ENCODE measurements at regions not wholly inside any gene's neighbourhood (a gene's known extent, or its start where the extent isn't known, plus 50 kb on each side); places are given as distances from the start of the nearest gene placed in this dataset.

- Histone ChIP-seq H3K27ac (no peak overlapping the region), H3K27me3 (ENCODE audit: low read depth) (no peaks in the 10 kb centered on the region), H3K36me3 (no peaks in the 10 kb centered on the region), H3K9me3 (no peaks in the 10 kb centered on the region), H3K4me3 (no peak overlapping the region), H3K4me1 (no peaks in the 10 kb centered on the region)
- DNase-seq (no peak), ATAC-seq (no peak)
- intact Hi-C loops (cut with DNase I), result no loop called here
- TF ChIP-seq, protein P1, sequence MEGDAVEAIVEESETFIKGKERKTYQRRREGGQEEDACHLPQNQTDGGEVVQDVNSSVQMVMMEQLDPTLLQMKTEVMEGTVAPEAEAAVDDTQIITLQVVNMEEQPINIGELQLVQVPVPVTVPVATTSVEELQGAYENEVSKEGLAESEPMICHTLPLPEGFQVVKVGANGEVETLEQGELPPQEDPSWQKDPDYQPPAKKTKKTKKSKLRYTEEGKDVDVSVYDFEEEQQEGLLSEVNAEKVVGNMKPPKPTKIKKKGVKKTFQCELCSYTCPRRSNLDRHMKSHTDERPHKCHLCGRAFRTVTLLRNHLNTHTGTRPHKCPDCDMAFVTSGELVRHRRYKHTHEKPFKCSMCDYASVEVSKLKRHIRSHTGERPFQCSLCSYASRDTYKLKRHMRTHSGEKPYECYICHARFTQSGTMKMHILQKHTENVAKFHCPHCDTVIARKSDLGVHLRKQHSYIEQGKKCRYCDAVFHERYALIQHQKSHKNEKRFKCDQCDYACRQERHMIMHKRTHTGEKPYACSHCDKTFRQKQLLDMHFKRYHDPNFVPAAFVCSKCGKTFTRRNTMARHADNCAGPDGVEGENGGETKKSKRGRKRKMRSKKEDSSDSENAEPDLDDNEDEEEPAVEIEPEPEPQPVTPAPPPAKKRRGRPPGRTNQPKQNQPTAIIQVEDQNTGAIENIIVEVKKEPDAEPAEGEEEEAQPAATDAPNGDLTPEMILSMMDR (IDR thresholded peaks at IDR 0.05), result no peak
Observed at GRCh38 chr12:24285448-24285847, 336.0 kb upstream of the SOX5 start.

DNA sequence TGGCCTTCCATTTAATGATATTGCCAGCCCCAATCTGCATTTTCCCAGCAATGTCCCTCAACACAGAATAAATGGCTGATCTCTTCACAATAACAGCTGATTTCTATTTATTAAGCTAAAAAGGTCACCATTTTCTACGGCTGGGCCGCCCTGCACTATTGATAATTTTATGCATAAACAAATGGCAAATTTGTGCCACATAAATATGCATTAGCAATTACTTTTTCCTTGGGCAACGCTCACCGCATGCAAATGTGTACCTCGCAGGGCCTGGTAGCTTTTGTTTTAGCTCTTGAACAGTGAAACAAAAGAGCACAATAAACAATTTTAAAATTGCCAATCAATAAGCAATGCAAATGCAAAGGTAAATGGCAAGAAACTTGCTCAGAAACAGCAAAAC lies 331.9 kb upstream of the SOX5 start:
- no peaks in the 10 kb centered on the region for H3K27me3 ChIP-seq (ENCODE audit: low read depth)
- H3K36me3 ChIP-seq, result no peaks in the 10 kb centered on the region
- H3K4me3 ChIP-seq, result no peak overlapping the region
- DNase-seq (no peak), ATAC-seq (no peak)
- H3K9me3 ChIP-seq, result no peaks in the 10 kb centered on the region
- H3K27ac ChIP-seq, result no peak overlapping the region
- intact Hi-C loops (cut with DNase I), result no loop called here
- no peaks in the 10 kb centered on the region for H3K4me1 ChIP-seq
- TF ChIP-seq, protein P1 (IDR thresholded peaks at IDR 0.05), result no peak

DNA sequence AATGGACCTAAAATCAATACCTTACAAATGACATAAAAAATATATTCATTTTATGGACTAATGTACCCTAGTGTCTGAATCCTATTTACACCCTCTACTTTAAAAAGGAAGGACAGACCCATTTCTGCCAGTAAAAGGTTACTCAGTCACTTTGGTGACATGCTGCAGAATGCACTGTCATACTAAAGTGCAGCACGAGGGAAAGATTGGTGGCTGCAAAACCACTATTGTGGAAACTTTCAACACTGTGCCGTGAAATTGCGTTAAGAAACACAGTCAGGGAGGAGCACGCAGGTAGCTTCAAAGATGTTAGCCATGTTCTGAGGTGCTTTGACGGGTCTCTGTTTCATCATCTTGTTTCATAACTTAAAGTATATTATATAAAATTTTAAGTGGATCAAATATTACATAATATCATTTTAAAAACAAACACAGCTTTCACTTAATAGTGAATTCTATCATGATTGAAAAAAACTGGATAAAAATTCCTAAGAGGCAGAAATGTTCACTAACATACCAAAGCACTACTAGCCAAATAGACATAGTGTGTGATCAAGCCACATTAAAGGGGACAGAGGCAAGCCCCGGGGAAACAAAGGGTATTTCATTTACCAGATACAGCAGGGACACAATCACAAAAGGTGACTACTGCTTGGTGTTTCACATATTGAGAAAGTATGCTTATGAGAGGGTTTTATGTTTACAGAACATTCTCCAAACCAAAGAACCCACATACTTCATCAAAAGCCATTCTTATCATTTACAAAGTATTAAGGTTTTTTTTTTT lies 330.8 kb upstream of the SOX5 start:
- Histone ChIP-seq H3K4me3 (no peak overlapping the region), H3K27me3 (ENCODE audit: low read depth) (no peaks in the 10 kb centered on the region), H3K4me1 (no peaks in the 10 kb centered on the region), H3K36me3 (no peaks in the 10 kb centered on the region), H3K27ac (no peak overlapping the region), H3K9me3 (no peaks in the 10 kb centered on the region)
- intact Hi-C loops (cut with DNase I), result no loop called here
- ATAC-seq, result peak in 1 of 2 donors; percentile 64
- TF ChIP-seq, protein P1 (IDR thresholded peaks at IDR 0.05), result no peak
- DNase-seq, result no peak

DNA sequence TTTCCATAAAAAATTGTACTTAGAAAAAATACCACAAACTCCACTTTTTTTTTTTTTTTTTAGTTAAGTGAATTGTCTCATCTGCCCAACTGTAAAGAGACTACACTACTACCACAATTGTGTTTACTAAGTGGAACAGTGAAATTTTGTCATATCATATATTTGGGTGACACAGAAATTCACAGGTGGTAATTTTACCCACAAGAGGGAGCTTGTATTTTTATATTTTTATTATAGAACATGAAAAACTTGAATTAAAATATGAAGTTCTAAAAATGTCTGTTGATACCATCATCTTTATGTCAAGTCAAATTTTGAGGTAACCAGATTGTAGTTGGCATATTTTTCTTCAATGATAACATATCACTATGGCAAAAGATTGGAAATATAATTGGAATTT lies 329.4 kb upstream of the SOX5 start:
- Histone ChIP-seq H3K4me1 (no peaks in the 10 kb centered on the region), H3K36me3 (no peaks in the 10 kb centered on the region)
- DNase-seq, result no peak

GRCh38 chr12:24270965-24271364 lies 321.5 kb upstream of the SOX5 start:
- Histone ChIP-seq H3K4me1 (no peaks in the 10 kb centered on the region), H3K27ac (no peak overlapping the region), H3K9me3 (no peaks in the 10 kb centered on the region), H3K4me3 (no peak overlapping the region), H3K36me3 (no peaks in the 10 kb centered on the region), H3K27me3 (ENCODE audit: low read depth) (no peaks in the 10 kb centered on the region)
- DNase-seq (no peak), ATAC-seq (no peak)
- TF ChIP-seq, protein P1 (IDR thresholded peaks at IDR 0.05), result no peak
- intact Hi-C loops (cut with DNase I), result no loop called here

More for the DNA sequence above, 329.4 kb upstream of the SOX5 start:
- no peak for ATAC-seq
- TF ChIP-seq, protein P1 (IDR thresholded peaks at IDR 0.05), result no peak
- Histone ChIP-seq H3K27ac (no peak overlapping the region), H3K9me3 (no peaks in the 10 kb centered on the region), H3K27me3 (ENCODE audit: low read depth) (no peaks in the 10 kb centered on the region), H3K4me3 (no peak overlapping the region)
- intact Hi-C loops (cut with DNase I), result no loop called here

Data from lower lobe of right lung (tissue), 2 donors.